Kasumi-1 (cell line): ENCODE measurements at regions not wholly inside any gene's neighbourhood (a gene's known extent, or its start where the extent isn't known, plus 50 kb on each side); places are given as distances from the start of the nearest gene placed in this dataset.
A peak's percentile ranks its signal among the peaks of the same experiment; 100 is the strongest.
"Not testable (repeated sequence)": the region's sequence is repeated elsewhere in the genome, so short reads cannot be mapped to it uniquely, and the experiment has no call there.

Experiments used
- DNase-seq, 2 experiments: peaks; one replicate each; lab custom pipeline; 2025; lab: John Stamatoyannopoulos, UW

DNA sequence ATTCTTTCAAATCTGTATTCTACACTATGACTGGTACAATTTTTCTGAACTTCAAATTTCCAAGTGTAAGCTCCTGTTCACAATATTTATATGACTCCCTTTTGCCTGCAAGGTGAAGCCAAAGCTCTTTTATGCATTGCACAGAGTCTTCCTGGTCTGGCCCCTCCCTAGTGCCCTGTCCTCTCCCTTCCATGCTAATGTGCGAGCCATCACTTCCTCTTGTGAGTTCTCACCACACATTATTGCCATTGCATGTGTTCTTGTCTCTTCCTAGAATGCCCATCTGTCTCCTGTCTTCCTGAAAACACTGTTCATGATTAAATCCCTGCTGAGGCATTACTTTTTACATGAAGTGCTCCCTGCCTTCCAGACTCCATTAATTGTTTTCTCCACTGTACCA lies 169.9 kb downstream of the MC4R start:
- DNase-seq = peak; percentile 54

DNA sequence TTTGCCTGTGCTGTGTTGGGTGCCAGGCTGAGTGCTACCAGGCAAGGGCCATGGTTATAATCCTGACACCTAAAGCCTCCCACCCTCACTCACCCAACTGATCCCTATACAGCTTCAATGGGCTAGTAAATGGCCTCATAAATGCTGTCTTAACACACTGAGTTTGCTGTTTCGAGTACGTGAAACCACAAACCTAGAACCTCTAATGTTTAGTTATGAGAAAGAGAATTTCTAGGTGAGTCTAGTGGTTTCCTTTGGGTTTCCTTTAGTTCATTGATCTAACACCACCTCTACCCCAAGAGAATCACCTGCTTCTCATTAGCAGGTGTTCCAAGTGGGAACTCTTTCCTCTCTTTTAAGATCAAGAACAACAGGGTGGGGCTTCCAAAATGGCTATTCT lies 172.0 kb downstream of the MC4R start:
- no peak for DNase-seq

DNA sequence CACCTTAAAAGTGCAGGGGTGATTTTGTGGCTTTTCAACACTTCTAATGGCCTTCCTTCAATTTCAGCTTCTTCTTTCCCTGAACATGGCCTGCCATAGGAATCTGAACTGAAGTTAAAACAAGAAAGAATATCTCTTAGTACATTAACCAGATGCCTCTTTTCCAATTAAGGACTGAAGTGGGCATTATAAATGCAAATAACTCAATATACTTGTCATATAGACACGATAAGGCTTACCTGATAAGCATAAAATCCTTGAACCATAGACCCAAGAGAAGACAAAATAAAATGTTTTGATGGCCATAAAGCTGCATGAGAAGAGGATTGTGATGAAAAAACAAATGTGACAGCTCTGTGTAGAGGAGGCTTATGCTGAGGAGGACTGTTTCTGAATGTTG lies 173.1 kb downstream of the MC4R start:
- no peak for DNase-seq

DNA sequence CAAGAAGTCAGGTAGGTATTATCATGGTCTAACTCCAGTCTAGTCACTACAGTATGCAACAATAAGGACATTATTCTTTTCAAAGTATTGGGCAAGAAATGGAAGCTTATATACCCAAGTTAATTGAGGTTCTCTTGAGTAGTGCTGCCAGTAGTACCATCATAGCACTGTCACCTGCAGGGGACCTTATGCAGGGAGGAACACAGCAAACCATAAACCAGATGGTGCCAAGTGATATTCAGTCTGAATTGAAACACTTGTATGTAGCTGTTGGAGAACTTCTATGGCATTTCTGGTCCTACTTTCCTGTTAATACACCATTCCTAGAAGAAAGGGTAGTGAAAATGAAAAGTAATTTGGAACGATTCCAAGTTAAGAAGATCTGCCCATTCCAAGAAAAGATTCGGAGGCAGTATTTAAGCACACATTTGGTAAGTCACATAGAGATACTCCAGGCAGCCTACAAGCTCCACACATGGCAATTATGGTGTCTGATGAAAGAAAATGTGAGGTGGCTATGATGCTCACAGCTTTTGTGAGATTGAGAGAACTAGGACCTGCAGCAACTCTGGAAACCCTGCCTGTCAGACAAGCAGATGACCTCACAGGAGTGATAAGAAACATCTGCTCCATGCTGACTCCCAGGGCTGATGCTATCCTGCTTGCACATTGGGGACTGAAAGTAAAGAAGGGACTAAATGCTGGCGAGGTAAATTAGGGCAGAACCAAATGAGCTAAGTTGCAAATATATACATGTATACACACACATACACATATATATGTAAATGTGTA lies 174.7 kb downstream of the MC4R start:
- no peak for DNase-seq

DNA sequence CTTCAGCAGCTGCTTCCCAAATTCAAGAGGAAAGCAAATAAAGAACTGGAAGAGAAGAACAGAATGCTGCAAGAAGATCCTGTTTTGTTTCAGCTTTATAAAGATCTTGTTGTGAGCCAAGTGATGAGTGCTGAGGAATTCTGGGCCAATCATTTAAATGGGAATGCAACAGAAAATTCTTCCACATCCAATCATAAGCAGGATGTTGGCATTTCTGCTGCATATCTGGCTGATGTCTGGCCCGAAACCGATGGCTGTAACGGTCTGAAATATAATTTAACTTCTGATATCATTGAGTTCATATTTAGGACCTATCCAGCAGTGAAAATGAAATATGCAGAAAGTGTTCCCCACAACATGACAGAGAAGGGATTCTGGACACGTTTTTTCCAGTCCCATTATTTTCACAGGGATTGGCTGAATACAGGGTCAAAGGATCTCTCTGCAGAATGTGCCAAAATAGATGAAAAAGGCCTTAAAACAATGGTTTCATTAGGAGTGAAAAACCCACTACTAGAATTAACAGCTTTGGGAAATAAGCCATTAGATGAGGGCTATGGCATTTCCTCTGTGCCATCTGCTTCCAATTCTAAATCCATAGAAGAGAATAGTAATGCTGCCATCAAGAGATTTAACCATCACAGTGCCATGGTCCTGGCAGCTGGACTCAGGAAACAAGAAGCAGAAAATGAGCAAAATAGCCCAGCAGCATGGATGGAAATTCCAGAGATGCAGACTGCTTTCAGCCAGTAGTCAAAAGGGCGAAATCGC lies 175.6 kb downstream of the MC4R start:
- no peak for DNase-seq

DNA sequence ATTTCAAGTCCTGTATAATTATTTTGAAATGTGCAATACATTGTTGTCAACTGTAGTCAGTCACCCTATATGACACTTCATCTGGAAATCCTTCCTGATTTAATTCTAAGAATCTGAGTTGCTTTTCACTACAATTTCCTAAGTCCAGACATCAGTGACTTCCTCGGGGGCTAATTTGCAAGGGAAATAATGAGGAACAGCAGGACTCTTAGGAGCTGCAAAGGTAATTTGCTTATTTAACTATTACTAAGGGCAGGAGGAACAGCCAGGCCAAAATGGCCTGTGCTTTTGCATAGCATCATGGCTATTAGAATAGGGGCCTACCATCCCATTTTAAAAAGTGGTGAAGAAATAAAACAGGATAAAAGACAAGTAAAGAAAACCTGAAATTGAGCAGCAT lies 178.8 kb downstream of the MC4R start:
- no peak for DNase-seq

DNA sequence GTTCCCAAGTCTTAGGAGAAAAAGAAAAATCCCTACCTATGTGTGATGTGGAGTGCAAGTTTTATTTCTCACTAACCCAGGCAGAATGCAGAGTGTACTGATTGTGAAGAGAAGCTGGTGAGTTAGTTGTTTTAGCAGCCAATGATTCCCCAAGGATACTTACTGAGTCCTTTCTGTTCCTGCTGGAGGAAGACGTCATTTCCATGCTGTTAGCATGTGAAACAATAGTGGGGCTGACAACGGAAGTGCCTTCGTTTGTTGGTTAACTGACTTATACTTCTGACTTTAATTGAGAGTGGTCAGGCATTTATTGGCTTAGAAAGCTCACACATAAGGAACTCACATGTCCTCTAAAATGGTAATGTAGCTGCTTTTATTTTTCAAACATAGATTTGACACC lies 180.6 kb downstream of the MC4R start:
- DNase-seq = no peak

DNA sequence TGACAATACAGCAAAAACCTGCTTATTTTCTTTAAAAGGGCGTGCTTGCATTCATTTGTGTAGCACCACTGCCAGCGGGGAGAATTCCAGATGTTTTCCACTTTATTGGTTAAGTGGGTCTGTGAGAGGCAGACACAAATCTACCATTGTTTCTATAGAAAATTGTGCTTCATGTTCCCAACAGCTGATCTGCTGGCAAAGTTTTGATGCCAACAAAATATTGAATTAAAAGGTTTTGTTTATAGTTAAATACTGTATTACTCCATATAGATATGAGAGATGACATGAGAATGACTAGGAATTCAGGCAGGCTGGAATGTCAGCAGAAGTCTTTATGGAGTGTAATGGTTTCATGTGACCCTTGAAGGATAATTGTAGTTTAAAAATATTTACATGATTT lies 182.7 kb downstream of the MC4R start:
- DNase-seq = no peak

DNA sequence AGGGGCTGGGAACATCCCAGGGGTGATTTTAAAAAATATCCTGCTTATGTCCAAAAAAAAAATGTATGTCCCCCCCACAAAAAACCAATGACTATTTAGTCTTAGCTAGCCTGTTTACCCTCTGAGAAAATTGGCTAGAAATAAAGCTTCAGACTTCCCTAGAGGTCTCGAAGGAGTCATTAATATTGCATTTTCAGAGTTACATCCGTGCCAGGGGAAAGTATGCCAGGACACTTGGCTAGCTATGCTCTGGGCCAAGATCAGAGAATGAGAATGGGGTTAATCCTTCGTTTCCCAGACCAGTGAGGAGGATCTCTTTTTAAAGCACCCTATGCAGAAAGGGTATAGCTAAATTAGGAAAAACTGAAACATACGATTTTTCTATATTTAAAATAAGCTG lies 183.6 kb downstream of the MC4R start:
- DNase-seq = no peak

DNA sequence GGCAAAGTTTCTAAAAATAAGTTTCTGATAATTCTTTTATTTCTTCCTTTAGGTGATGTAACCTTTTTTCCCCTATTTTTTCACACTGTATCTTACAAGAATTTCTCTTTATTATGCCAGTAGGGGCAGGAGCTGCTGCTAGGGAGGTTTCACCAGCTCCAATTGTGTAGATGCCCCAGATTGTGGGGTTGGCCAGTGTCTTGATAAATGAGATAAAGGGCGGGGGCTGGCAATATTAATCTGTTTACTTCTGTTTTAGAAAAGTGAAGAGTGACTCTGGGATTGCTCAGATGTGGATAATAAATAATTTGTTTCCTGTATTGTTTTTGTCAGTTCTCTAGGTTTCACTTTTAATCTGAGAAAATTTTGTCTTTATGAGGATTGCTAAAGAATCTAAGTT lies 190.4 kb downstream of the MC4R start:
- no peak for DNase-seq

DNA sequence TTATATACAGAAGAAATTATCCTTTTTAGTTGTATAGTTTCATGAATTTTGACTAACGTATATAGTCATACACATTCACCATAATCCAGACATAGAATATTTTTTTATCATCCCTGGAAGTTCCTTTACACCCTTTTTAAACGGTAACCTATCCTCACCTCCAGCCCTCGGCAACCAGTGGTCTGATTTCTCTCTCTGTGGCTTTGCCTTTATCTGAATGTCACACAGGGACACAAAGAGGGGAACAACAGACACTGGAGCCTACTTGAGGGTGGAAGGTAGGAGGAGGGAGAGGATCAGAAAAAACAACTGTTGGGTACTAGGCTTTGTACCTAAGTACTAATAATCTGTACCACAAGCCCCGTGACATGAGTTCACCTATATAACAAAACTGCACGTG lies 191.9 kb downstream of the MC4R start:
- DNase-seq = no peak

DNA sequence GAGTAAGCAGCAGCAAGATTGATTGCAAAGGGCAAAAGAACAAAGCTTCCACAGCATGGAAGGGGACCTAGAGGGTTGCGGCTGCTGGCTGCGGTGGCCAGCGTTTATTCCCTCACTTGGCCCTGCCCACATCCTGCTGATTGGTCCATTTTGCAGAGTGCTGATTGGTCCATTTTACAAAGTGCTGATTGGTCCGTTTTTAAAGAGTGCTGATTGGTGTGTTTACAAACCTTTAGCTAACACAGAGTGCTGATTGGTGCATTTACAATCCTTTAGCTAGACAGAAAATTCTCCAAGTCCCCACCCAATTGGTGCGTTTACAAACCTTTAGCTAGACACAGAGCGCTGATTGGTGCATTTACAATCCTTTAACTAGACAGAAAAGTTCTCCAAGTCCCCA lies 194.4 kb downstream of the MC4R start:
- DNase-seq = not testable (repeated sequence)

DNA sequence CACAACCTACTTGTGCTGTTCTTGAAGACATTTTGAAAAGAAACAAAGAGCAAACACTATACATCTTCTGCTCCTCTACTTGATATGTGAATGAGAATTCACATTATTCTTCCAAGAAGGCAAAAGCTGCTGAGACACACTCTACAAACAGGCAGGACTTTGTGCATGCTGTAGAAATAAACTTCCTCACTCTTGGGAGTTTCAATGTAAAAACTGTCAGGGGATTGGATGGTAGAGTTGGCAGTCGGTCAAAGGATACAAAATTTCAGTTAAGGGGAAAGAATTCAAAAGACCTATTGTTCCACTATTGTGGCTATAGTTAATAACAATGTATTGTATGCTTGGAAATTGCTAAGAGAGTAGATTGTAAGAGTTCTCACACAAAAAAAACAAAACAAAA lies 196.3 kb downstream of the MC4R start:
- no peak for DNase-seq

DNA sequence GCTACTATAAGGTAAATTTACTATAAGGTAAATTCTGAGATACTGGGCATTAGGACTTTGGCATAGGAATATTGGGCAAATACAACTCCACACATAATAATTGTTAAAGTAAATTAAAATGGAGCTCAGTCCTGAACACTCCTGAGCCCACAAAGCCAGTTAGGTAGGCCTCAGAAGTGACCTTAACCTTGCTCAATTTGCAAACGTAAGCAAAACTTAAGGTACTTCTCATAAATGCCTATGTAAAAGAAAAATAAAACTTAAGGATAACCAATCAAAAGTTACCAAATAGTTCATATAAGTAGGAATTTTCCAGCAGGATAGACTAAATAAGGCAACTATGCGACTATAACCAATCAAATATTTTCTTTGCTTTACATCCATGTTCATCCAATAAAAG lies 197.7 kb downstream of the MC4R start:
- DNase-seq = no peak

DNA sequence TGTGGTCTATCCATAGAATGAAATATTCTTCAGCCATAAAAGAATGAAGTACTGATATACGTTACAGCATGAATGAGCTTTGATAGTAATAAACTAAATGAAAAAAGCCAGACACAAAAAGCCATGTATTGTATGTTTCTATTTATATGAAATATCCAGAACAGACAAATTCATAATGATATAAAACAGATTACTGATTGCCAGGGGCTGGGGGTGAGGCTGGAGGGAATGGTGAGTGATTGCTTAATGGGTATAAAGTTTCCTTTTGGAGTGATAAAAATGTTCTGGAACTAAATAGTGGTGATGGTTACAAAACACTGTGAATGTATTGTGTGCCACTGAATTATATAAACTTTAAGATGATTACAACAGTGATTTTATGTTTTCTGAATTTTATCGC lies 200.5 kb downstream of the MC4R start:
- no peak for DNase-seq

DNA sequence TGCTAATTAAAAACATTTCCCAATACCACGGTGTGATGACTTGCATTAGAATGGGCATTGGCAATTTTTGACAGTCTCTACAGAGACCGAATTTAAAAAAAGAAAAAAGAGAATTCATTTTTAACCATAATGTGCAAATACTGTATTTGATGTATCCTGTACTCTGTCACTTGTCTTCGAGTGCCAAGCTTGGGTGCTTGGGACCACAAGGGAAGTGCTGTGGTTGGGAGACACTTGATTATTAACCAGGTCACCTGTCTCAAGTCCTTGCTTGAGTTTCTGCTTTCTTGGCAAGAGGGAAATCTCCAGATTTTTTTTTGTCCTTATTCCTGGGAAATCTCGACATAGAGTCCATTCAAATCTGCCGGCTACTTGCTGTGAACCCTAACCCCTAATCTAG lies 209.0 kb downstream of the MC4R start:
- no peak for DNase-seq

DNA sequence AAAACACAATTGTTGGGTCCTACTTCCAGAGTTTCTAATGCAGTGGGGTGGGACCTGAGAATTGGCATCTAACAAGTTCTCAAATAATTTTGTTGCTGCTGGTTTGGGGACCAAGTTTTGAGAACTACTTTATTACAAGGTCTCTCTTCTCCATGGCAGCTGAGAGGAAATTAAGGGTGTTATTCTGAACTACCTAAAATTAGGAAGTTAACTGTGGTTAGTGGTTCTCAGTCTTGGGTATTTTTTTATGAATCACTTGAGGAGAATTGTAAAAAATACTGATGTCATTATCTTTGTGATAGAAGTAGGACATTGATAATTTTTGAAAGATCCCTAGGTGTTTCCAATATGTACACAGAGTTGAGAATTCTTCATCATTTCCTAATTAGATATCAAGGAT lies 210.2 kb downstream of the MC4R start:
- peak; percentile 48 to 79 for DNase-seq

DNA sequence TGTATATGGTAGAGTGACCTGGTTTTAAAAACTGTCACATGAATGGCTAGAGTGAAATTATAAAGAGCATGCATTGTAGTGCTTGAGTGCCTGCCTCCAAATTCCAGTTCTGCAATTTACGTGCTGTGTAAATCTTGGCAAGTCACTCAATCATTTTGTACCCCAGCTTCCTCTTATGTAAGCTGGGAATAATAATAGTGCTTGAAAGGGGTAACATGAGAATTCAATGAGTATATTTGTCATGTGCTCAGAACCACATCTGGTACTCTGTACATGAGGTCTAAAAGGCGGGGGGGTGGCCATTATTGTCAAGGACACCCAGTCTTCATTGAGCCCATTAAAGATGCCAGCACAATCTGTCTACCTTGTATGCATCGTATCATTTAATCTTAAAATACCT lies 214.8 kb downstream of the MC4R start:
- no peak for DNase-seq

DNA sequence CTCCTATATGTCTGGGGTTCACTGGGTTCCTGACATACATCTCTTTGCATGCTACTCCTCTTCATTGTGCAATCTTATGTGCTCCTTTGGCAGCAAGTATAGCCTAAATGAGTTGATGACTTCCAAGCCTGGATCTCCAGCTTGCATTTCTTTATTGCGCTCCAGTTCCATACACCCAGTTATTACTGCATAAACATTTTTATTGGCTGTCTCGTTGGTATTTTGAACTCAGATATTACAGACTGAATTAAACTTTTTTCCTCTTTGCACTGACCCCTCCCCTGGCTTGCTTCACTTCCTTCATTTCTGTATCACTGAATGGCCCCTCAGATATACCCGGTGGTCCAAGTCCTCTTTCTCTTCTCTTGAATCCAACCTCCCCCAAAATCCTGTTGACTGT lies 219.2 kb downstream of the MC4R start:
- DNase-seq = no peak

DNA sequence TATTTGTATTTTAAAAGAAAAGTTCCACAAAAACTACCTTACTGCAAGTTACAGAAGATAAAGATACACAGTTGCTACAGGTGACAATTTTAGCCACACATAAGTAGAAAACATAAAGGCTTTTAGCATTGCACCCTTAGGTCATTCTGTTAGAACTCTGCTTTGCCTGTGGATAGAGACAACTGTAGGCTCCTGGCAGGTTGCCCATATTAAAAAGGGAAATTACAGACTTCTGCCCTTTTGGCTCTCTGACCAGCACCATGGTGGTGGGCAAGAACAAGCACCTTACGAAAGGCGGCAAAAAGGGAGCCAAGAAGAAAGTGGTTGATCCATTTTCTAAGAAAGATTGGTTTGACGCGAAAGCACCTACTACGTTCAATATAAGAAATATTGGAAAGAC lies 223.3 kb downstream of the MC4R start:
- peak; percentile 19 to 22 for DNase-seq

DNA sequence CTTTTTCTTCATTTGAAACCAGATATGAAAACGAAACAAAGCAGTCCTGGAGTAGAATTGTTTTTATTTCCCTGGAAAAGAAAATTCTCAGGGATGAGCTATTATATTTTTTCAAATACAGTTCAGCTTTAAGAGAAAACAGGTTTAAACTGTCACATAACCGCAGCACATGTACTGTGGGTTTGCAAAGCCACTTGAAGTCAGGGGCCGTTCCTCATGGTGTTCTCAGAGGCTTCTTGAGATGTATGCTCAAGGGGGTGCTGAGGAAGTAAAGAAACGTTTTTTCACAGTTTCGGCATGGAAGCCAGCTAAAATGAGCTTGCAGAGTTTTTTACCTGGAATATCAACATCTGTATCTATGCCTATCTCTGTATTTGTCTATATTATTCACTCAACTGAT lies 225.3 kb downstream of the MC4R start:
- peak; percentile 71 to 72 for DNase-seq

DNA sequence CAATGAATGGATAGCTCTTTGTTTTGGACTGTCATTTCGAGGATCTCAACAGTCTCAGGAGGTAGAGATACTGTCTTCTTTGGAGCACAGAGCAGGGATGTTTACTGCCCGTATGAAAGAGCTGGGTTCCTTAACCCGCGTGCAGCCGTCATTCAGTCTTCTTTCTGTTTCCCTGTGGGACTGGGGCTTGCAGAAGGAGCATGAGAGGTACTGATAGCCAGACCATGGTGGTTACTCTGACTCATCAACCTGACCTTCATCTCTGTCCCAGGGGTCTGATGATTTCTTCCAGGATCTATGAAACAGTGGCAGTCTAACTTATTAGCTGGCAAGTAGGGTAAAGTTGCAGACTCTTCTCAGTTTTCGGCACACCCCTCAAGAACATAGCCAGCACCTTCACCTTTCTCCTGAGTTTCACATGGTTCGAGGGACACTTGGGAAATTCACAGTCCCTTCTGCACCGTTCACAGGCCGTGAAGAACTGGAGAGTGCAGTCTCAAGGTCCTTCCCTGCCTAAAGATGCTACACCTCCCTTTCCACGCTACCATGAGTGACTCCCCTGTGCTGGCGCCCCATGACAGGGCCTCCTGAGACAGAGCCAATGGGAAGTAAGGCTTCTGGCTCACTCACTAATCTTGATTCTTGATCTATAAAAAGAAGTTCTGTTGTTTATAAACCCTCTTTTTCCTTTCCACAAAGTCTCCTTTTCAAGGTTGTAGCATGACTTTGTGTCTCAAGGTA lies 226.2 kb downstream of the MC4R start:
- no peak for DNase-seq

DNA sequence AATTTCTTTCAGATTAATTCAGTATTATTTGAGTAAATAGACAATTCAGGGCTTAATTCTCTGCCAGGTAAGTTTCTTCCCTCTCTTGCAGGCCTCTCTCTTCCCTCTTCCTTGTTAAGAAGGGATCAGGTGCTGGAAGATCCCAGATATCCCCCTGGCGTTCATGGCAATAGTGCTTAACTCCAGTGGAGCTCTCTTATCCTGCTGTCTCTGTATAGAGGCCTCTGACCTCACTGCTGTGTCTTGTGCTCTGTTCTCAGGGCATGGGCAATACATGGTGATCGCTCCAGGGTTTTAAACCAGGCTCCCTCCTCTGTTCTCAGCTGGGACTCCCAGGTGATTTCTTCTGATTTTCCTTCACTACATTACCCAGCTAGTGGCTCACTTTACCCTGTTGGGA lies 226.8 kb downstream of the MC4R start:
- no peak for DNase-seq
